CD4-positive, alpha-beta T cell treated with Interleukin-12 subunit alpha and Interleukin-12 subunit beta, for 1 hour (primary cell): ENCODE measurements at regions not wholly inside any gene's neighbourhood (a gene's known extent, or its start where the extent isn't known, plus 50 kb on each side); places are given as distances from the start of the nearest gene placed in this dataset.
"Not testable (repeated sequence)": the region's sequence is repeated elsewhere in the genome, so short reads cannot be mapped to it uniquely, and the experiment has no call there.

Experiments
- DNase-seq: peaks from one replicate; pipeline ENCODE4 v3.0.0-alpha.2; 2020

DNA sequence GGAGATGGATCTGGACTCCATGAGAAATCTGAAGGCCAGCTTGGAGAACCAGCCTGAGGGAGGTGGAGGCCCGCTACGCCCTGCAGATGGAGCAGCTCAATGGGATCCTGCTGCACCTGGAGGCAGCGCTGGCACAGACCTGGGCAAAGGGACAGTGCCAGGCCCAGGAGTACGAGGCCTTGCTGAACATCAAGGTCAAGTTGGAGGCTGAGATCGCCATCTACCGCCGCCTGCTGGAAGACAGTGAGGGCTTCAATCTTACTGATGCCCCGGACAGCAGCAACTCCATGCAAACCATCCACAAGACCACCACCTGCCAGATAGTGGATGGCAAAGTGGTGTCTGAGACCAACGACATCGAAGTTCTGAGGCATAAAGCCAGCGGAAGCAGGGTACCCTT is 601.5 kb upstream of the ZP4 start:
- DNase-seq, result no peak

DNA sequence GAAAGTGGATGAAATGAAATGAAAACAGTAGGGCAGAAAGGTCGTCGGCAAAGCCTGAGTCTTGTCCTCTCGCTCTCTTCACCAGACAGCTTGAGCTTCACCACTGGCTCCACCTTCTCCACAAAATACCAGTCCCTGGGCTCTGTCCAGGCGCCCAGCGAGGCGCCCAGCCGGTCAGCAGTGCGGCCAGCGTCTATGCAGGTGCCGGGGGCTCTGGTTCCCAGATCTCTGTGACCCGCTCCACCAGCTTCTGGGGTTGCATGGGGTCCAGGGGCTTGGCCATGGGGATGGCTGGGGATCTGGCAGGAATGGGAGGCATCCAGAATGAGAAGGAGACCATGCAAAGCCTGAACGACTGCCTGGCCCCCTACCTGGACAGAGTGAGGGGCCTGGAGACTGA is 600.5 kb upstream of the ZP4 start:
- DNase-seq, result no peak

DNA sequence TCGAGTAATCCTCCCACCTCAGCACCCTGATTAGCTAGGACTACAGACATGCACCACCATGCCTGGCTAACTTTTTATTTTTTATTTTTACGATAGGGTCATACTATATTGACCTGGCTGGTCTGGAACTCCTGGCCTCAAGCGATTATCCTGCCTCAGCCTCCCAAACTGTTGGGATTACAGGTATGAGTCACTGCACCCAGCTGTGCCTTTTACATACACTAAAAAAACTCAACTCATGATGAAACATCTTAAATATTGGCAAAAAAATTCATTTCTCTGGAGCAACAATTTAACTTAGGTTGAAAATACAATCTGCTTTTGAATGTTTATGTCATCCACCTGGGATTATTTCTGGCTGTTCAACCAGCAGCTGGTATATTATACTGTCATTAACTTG is 598.3 kb upstream of the ZP4 start:
- no peak for DNase-seq

DNA sequence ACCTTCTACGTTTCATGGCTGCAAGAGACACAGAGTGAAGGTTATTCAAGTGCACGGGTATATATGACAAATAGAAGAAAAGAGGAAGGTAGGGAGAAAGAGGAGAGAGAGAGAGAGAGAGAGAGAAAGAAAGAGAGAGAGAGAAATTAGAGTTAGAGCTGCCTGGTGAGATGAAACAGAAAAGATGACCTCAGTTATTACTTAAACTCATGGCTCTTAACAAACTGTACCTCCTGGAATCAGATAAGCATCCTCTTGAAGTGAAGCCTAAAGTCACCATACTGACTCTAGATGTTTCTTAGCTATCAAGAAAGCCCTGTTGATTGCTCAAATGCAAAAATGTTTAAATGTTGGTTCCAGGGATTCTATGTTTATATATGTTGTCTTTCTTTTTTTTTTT is 597.7 kb upstream of the ZP4 start:
- no peak for DNase-seq

DNA sequence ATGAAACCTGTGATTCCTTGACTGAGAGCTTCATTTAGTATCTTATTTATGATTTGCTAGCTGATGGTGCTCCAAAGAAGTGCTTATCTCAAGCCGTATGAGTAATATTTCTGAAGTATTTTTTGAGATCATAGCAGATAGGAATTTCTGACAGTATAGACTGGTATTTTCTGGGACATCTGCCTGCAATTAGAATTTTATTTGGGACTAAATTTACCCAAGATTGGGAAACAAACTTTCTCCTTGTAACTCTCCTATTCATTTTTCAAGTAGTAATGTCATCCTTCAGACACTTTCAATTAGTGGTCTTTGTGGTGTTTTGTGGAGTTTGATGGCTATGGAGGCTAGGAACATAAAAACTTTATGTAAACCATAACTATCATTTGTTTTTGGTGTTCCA is 597.2 kb upstream of the ZP4 start:
- no peak for DNase-seq

DNA sequence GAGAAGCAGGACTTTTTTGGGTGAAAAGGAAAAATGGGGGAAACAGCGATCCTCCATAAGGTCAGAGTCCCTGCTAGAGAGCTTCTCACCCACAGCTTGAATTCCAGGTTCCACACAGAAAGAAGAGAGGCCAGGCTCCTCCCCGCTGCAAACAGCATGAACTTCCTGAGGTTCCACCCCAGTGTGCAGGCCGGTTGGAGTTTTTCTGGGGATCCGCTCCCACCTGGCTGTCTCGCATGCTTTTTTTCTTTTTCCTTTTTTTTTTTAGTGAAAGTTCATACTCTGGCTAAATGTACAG is 595.1 kb upstream of the ZP4 start:
- DNase-seq, result no peak

DNA sequence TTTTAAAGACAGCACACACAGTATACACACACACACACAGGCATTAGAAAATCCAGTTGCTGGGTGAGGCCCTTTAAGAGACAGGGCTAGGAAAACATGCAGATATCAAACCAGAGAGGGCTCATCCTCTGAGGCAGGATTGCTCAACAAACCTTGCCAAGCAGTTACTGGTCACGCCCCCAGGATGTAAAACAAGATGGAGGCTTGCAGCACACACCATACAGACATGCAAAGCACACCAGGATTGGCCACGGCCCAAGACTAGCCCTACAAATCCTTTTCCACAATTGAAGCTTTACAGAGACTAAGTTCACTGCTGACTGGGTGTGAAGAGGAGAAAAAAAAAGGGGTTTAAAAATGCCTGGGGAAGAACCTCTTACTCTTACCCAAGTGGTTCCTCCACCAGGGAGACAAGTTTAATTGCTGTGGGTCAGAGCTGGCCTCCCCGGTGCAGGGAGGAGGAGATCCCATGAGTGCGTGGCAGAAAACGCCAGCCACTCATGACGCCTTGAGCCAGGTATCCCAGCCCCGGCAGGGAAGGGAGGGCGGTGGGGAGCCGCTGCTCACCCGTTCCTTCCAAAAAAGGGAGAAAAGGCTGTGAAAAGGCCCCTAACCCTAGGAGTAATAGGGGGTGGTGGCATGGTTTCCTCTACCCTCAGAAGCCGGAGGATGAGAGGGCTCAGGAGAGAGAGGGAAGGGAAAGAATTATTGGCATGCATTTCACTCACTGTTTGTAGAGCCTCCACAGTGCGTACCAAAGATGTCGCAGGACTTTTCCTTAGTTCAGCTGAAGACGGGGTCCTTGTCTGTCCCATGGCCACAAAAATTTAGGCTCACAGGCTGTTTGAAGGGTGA is 594.6 kb upstream of the ZP4 start:
- no peak for DNase-seq

DNA sequence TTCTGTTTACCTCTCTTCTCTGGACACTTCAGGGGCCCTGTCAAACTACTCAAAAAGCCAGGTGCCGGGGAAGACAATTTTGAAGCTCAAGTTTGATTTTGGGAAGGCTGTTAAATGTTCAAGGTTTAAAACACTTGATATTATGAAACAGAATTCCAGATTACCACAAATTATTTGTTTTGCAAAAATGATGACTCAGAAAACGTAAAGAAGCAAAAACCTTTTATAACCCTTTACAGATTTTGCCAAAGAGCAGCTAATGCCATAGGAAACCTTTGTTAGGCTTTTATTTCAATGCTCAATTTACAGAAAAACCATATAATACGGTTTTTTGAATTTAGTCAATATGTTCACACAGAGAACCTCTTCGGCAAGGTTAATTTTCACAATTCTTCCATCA is 593.4 kb upstream of the ZP4 start:
- no peak for DNase-seq

DNA sequence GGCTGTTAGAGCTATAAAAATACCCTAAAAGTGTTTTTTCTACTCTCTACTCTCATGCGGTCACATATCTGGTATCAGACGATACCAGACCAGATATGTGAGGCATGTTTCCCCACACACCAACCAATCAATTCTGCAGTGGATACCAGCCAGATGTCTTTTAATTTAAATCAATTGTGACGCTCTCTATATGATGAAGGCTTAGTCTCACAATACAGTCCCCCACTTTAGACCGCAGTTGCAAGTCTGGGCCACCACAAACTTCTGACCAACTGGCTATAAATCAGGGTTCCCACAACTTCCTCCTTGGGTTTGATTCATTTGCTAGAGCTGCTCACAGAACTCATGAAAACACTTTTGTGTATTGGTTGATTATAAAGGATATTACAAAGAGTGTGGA is 586.1 kb upstream of the ZP4 start:
- DNase-seq, result no peak

DNA sequence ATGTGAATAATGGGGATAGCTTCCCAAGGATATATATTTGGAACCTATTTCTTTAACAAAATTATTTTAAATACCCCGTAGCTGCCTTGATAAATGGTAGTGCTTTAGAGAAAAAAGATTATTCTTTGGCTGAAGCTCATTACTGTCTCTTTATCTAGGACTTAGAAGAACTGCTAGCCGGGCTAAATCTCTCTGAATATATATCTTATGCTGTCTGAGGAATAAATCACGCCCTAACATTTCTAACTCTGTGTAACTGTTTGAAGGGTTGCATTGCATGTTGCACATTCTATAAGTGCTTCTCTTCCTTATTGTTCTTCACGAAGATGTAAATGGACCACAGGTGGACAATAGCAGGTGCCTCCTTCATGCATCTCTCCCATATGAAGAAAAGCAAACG is 585.0 kb upstream of the ZP4 start:
- no peak for DNase-seq

DNA sequence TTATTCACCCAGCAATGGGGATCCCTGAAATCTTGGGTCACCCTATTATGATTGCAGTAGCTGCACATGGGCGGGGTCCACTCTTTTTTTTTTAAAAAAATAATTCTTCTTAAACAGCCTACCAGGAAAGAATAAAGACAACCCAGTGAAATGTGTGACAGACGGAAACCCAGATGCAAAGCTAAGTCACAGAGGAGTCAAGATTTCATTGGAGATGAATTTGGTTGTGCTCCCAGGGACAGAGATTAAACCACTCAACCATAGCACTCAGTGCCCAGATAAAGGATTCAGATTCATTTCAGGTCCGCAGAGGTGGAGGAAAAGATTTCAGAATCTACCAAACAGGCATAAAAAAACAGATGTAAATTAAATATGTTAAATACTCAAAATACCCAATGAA is 583.5 kb upstream of the ZP4 start:
- DNase-seq, result no peak

DNA sequence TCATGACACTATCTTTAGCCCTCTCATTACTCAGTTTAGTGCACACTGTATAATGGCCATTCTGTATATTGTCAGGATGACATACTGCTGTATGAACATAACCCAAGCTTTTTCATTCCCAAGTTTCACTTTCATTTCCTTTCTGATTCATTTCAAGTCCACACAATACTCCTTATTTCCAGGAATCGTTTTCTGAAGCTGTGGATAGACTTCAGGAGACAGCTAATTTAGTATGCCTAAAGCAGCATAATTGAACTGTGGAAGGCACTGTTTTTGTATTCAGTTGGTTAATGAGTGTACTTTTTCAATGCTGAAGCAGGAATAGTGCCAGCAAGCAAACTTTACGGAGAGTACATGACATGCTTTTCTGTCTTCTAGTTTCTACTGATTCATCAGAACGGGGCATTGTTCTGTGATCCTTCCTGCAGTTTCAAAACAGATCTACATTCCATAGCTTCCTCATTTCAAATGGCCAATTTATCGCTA is 578.5 kb upstream of the ZP4 start:
- DNase-seq, result no peak

DNA sequence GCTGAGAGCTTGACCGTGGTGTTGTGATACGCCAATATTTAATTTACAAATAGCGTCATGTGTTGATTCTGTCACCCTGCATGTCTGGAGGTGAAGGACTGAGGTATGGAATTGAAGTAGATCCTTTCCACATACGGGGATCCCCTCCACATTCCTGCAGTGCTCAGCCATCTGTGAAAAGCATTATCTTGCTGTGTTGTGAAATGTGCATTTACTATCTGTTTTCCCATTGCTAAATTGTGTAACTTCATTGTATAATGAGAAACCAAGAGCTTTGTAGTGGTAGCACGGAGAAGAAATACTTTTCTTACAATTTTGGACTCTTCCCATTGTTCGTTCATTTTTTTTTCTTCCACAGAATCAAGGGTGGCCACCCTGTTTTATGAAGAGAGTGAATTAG is 577.3 kb upstream of the ZP4 start:
- DNase-seq, result no peak

DNA sequence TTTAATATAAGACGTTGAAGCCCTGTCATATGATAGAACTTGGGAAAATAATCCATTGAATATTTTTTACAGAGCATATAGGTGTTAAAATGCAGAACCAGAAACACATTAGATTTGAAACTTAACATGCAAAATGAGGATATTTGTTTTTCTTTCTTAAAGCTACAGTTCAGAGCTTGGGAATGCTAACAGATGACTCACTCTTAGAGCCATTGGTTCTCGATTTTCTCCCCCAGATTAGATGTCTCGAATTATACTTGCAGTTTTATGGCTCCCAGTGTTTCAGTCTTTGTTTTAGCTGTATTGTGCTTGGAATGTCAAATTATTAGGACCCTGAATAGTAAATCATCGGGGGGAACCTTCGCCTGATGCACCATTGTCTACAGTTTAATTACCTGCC is 575.7 kb upstream of the ZP4 start:
- no peak for DNase-seq

DNA sequence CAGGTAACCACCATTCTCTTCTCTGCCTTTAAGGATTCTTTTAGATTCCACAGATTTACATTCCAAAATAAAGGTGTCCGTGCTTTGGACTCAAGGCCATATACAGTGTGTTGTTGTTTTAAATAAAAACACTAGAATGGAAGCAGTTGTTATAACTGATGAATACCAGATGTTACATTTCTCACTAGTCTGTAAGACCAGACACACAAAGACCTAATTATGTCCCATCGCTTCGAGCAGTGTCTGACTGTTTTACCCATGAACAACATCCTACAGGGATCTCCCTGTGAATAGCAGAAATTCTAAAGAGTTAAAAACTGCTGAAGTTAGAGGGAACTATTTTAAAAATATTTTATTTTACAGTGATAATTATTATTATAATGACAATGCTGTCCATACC is 574.7 kb upstream of the ZP4 start:
- DNase-seq, result no peak

DNA sequence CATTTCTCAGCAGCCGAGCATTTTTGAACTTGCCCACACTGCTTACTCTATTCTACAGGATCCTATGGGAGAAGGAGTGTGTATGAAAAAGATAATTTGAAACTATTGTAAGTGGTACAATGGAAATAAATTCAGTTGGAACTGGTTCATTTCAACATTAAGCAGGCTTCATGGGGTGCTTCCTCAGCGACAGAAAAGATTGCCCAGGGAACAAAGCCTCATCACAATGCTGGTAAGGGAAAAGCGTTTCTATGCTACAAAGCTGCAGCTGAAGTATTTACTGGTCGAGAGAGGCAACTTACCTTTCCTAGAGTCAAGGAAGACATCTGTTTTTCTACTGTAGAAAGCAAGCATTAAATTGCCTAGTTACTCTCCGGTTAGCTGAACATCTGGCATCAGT is 568.2 kb upstream of the ZP4 start:
- no peak for DNase-seq

DNA sequence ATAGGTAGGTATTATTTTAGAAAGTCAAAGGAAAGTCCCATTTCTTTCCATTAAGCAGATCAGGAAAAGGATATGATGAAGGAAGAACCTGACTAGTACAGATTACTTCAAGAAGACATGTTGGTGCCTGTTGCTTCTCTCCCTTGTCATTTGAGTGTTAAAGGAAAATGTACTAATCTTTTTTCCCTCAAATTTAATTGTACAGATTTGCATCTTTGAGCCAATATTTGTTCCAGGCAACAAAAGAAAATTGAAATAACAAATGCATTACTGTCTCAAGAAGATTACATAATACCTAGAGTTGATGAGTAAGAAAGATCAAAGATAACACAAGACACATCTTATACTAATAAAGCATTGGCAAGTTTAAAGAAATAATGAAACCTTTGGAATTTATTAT is 566.9 kb upstream of the ZP4 start:
- no peak for DNase-seq

DNA sequence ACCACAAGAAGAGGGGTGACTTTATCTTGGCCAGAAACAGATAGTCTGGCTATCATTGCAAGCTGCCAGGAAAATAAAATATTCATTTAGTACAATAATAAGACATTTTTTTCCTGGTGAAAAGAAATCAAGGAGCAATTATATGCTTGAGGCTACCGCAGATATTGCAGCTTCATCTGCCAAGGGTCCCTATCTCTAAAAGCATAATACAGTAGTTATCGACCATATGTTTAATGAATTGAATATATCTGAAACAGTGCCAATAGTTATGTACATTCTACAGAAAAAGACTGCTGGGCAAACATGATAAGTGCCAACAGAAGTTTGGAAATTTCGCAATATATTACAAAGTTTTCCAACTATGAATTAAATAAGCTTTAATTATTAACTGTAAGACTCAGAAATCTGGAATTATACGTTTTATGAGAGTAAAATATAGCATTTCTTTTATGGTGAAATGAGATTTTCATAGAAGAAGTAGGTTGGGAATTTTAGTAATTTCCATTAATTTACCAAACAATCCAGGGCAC is 561.1 kb upstream of the ZP4 start:
- no peak for DNase-seq

DNA sequence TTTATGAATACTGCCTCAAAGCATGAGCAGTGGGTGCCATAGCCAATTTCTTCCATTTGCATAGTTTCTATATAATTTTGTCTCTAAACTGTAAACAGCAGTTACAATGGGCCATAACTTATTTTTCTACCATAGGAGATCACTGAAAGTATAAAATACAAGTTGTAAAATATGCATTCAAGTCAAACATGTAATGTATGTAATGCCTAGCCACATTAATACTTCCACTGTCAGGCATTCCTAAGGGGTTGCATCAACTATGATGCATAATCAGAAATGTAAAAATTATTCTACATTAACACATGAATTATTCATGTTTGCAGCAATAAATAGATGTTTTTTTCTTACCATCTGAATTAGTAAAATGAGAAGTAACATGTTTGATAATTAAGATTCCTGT is 560.3 kb upstream of the ZP4 start:
- no peak for DNase-seq

DNA sequence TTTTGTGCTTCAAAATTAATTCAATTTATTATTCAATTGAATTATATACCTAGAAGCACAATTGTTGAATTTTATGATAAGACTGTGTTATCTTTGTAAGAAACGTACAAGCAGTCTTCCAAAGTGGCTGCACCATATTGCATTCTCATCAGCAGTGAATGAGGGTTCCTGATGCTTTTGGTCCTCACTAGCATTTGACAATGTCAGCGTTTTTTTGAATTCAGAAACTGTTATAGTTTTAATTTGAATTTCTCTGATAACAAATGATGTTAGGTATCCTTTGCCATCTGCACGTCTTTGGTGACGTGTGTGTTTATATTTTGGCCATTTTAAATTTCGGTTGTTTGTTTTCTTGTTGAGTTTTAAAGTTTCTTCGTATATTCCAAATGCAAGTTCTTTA is 553.0 kb upstream of the ZP4 start:
- no peak for DNase-seq

DNA sequence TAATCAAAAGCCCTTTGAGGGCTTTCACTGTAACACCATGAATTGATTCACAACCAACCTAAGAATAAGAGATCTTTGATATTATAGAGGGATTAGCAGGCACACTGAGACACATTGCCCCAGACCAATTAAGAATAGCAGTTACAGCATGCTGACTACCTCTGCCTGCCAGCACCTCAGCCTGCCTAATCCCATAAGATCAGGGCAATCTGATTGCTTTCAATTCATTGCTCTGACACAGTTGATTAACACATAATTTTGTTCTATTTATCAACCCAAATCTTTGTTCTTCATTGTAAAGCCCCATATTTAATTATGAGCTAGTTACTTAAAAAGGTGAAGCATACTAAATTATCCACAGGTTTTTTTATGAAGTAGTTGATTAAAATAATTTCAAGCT is 548.8 kb upstream of the ZP4 start:
- no peak for DNase-seq

DNA sequence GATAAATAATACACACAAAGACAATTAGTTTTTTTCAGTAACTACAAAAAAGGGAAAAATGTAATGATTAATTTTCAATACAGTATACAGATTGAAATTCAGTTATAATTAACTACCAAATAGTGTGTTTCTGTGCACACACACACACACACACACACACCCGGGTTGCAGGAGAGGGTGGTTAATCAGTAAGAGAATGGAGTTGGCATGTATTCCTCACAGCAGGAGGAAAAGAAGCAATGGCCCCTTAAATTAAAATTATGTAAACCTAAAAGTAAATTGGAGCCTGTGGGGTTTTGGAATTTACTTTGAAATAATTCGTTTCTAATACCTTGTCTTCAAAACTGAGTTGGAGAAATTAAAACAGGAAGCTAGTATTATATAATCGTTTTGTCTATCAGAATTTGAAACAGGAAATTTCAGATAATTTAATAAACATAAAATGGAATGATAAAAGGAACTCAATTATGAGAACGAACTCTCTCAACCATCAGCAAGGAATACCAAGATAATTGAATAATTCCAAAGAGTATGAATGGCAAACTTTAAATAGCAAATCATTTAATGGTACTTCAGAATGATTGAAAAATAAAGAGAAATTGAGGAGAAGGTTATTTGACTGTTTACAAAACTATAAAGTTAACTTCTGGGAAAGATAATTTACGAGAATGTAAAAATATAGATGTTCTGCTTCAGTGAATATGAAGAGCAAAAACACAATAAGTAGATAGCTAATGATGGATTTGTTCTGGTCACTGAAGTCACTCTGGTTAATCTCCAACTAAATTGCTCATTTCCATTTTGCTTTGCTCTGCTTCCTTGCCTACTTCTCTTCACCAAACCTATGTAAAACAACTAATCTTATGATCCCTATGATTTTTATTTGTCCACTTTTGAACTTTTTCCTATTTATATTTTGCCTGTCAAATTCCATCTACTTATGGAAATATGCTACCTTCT is 547.9 kb upstream of the ZP4 start:
- DNase-seq, result no peak

DNA sequence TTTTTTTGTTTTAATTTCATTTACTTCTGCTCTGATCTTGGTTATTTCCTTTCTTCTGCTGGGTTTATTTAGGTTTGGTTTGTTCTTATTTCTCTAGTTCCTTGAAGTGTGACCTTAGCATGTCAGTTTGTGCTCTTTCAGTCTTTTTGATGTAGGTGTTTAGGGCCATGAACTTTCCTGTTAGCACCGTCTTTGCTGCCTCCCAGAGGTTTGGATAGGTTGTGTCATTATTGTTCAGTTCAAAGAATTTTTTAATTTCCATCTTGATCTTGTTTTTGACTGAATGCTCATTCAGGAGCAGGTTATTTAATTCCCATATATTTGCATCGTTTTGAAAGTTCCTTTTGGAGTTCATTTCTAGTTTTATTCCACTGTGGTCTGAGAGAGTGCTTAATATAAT is 539.0 kb upstream of the ZP4 start:
- DNase-seq, result not testable (repeated sequence)

DNA sequence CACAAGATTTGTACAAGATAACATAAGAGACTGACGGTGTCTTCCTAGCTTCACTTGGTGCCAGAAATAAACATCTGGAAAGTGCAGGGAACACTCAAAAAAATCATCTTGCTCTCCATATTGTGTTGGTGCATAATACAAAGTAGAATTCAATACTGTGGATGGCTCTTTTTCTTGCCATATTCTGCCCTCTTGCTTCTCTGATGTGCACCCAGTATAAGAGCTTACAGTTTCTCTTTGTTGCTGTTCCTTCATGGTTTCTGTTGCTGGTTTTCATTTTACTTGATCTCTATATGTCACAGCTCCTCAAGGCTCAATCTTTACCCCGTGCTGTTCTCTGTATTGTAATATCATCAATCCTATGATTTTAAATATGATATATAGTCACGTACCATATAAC is 528.5 kb upstream of the ZP4 start:
- DNase-seq, result no peak
